HL-60 (cell line): ENCODE measurements at regions not wholly inside any gene's neighbourhood (a gene's known extent, or its start where the extent isn't known, plus 50 kb on each side); places are given as distances from the start of the nearest gene placed in this dataset.

Experiments used
- DNase-seq, 2 experiments: peaks; one replicate each; pipeline ENCODE4 v3.0.0-alpha.2; 2010 to 2020; ENCODE audit warnings: low read depth in 1 of 2, low spot score in 1 of 2
- H3K27ac ChIP-seq: fragments of 250-450 bp; sonication (Bioruptor Pico); replicated peaks from 2 replicates; pipeline ENCODE4 v1.5.1; 2020; ENCODE audit warnings: mild to moderate bottlenecking, moderate library complexity
- H3K27me3 ChIP-seq: fragments of 250-450 bp; sonication (Bioruptor Pico); 2 replicates; pipeline ENCODE4 v1.5.1; 2021; ENCODE audit warnings: mild to moderate bottlenecking, moderate library complexity; ENCODE audit not compliant: insufficient read depth, poor library complexity, severe bottlenecking
- H3K4me3 ChIP-seq: replicated peaks from 2 replicates; pipeline ENCODE4 v1.5.1; 2011; ENCODE audit warnings: mild to moderate bottlenecking, control low read depth, low read length; ENCODE audit not compliant: insufficient read depth
- CTCF ChIP-seq: IDR thresholded peaks from one replicate; pipeline ENCODE4 v1.5.1; 2011; ENCODE audit warnings: low read length, control low read depth, inconsistent platforms; ENCODE audit not compliant: insufficient read depth
- GABPA ChIP-seq: IDR thresholded peaks from 2 replicates; pipeline ENCODE4 v1.6.1; 2012; ENCODE audit warnings: low read depth
- POLR2AphosphoS5 ChIP-seq: IDR thresholded peaks from 2 replicates; pipeline ENCODE4 v1.6.1; 2012; ENCODE audit warnings: low read depth
- REST ChIP-seq: IDR thresholded peaks from 2 replicates; pipeline ENCODE4 v1.6.1; 2012; ENCODE audit warnings: low read depth; ENCODE audit not compliant: insufficient replicate concordance
- SPI1 ChIP-seq: IDR thresholded peaks from 2 replicates; pipeline ENCODE4 v1.6.1; 2012; ENCODE audit warnings: low read depth, mild to moderate bottlenecking, borderline replicate concordance

- DNase-seq = no peak
- no peak overlapping the region for H3K4me3 ChIP-seq
- H3K27me3 ChIP-seq = no peaks in the 10 kb centered on the region
- no peak overlapping the region for H3K27ac ChIP-seq
- no peak for TF ChIP-seq SPI1
- TF ChIP-seq POLR2AphosphoS5 = no peak
- TF ChIP-seq REST = no peak
- no peak for TF ChIP-seq GABPA
- no peak for TF ChIP-seq CTCF
Measured at GRCh38 chr5:166486348-166486747, 1805.1 kb upstream of the WWC1 start.

GRCh38 chr5:166488560-166488959, 1802.9 kb upstream of the WWC1 start:
- Histone ChIP-seq H3K27ac (no peak overlapping the region), H3K4me3 (no peak overlapping the region), H3K27me3 (no peaks in the 10 kb centered on the region)
- DNase-seq = no peak
- TF ChIP-seq REST (no peak), GABPA (no peak)

- no peak for DNase-seq
- TF ChIP-seq CTCF = no peak
- no peak for TF ChIP-seq REST
- TF ChIP-seq POLR2AphosphoS5 = no peak
- no peak for TF ChIP-seq GABPA
- TF ChIP-seq SPI1 = no peak
- Histone ChIP-seq H3K27ac (no peak overlapping the region), H3K4me3 (no peak overlapping the region), H3K27me3 (no peaks in the 10 kb centered on the region)
Measured at GRCh38 chr5:166493040-166493439, 1798.4 kb upstream of the WWC1 start.

GRCh38 chr5:166493612-166494011, 1797.8 kb upstream of the WWC1 start:
- Histone ChIP-seq H3K27me3 (no peaks in the 10 kb centered on the region), H3K4me3 (no peak overlapping the region), H3K27ac (no peak overlapping the region)
- DNase-seq = no peak
- TF ChIP-seq GABPA (no peak), SPI1 (no peak), CTCF (no peak), REST (no peak), POLR2AphosphoS5 (no peak)
